A673 (cell line): ENCODE measurements at regions not wholly inside any gene's neighbourhood (a gene's known extent, or its start where the extent isn't known, plus 50 kb on each side); places are given as distances from the start of the nearest gene placed in this dataset.

ENCODE experiments used
- BruUV-seq: library from RNA; stranded (reverse); fragments of 400-500 nt; replicated peaks from 2 replicates; lab custom pipeline; 2021; lab: Mats Ljungman, UMichigan
- CTCF ChIA-PET: fragments of 300-600 bp; sonication (Branson Sonifier 250); formaldehyde crosslinking; loops from one replicate; lab custom pipeline; 2022; ENCODE audit warnings: antibody characterized with exemption; lab: Charles Lee
- POLR2A ChIA-PET: fragments of 300-600 bp; sonication (Branson Sonifier 250); formaldehyde crosslinking; loops from one replicate; lab custom pipeline; 2022; ENCODE audit warnings: antibody characterized with exemption; ENCODE audit not compliant: low non-redundant PET; lab: Charles Lee
- DNase-seq: peaks from one replicate; pipeline ENCODE4 v3.0.0-alpha.2; 2015; ENCODE audit warnings: low spot score
- H3K27ac ChIP-seq: fragments of 200-600 bp; sonication (generic); 2 replicates; pipeline ENCODE4 v1.5.1; 2016; ENCODE audit warnings: mixed run types, low read depth, mild to moderate bottlenecking, mixed read lengths, antibody characterized with exemption, low read length; ENCODE audit not compliant: poor library complexity, severe bottlenecking
- H3K27me3 ChIP-seq: fragments of 200-600 bp; sonication (generic); replicated peaks from 2 replicates; pipeline ENCODE4 v1.6.1; 2017; ENCODE audit warnings: mixed run types, low read depth, mild to moderate bottlenecking, mixed read lengths, antibody characterized with exemption, low read length; ENCODE audit not compliant: insufficient read depth, poor library complexity
- H3K36me3 ChIP-seq: fragments of 200-600 bp; sonication (generic); 2 replicates; pipeline ENCODE4 v1.6.1; 2016; ENCODE audit warnings: mixed run types, mild to moderate bottlenecking, mixed read lengths, antibody characterized with exemption, low read length; ENCODE audit not compliant: insufficient read depth, poor library complexity, severe bottlenecking
- H3K4me1 ChIP-seq: fragments of 200-600 bp; sonication (generic); 2 replicates; pipeline ENCODE4 v1.6.1; 2017; ENCODE audit warnings: mixed run types, mild to moderate bottlenecking, mixed read lengths, antibody characterized with exemption, low read length; ENCODE audit not compliant: insufficient read depth, poor library complexity, severe bottlenecking
- H3K4me3 ChIP-seq: fragments of 200-600 bp; sonication (generic); 2 replicates; pipeline ENCODE4 v1.5.1; 2016; ENCODE audit warnings: low read depth, mixed run types, mild to moderate bottlenecking, mixed read lengths, low read length; ENCODE audit not compliant: poor library complexity, severe bottlenecking
- H3K9me3 ChIP-seq: fragments of 200-600 bp; sonication (generic); 2 replicates; pipeline ENCODE4 v1.6.1; 2016; ENCODE audit warnings: mixed run types, low read depth, mild to moderate bottlenecking, mixed read lengths, antibody characterized with exemption, low read length; ENCODE audit not compliant: poor library complexity, severe bottlenecking
- EZH2 ChIP-seq: fragments of 200-600 bp; sonication (generic); IDR thresholded peaks from 2 replicates; pipeline ENCODE4 v1.6.1; 2017; ENCODE audit warnings: borderline replicate concordance, low read depth, mild to moderate bottlenecking, mixed read lengths, antibody characterized with exemption, low read length; ENCODE audit not compliant: poor library complexity, severe bottlenecking
- intact Hi-C: fragments of 100-400 bp; cut with micrococcal nuclease; formaldehyde crosslinking; loops from one replicate; pipeline ENCODE4 v1.10.0; 2022; ENCODE audit not compliant: unreplicated experiment
- TF ChIP-seq, protein P1 (sequence below): fragments of 300-800, 200-600 bp; sonication (generic); conservative IDR thresholded peaks from 2 replicates; pipeline ENCODE4 v1.5.1; 2017; ENCODE audit warnings: low read depth, mild to moderate bottlenecking, antibody characterized with exemption, low read length, moderate library complexity, mixed read lengths

- ChIA-PET CTCF (interaction anchor here (0.6 kb wide), 1 partner anchor 423 kb away, joined by 3 read pairs; no protein-coding TSS in a partner anchor), POLR2A (no interaction called here)
- no peak overlapping the region for H3K4me3 ChIP-seq
- intact Hi-C loops: no loop called here
- H3K27me3 ChIP-seq: no peaks in the 10 kb centered on the region
- H3K9me3 ChIP-seq: no peaks in the 10 kb centered on the region
- H3K36me3 ChIP-seq: no peaks in the 10 kb centered on the region
- no peak for DNase-seq
- TF ChIP-seq EZH2: no peak
- H3K4me1 ChIP-seq: no peaks in the 10 kb centered on the region
- BruUV-seq: no TSS peak
- no peak overlapping the region for H3K27ac ChIP-seq
These were observed 188.8 kb downstream of the MATN1 start for GRCh38 chr1:30534551-30534940.

DNA sequence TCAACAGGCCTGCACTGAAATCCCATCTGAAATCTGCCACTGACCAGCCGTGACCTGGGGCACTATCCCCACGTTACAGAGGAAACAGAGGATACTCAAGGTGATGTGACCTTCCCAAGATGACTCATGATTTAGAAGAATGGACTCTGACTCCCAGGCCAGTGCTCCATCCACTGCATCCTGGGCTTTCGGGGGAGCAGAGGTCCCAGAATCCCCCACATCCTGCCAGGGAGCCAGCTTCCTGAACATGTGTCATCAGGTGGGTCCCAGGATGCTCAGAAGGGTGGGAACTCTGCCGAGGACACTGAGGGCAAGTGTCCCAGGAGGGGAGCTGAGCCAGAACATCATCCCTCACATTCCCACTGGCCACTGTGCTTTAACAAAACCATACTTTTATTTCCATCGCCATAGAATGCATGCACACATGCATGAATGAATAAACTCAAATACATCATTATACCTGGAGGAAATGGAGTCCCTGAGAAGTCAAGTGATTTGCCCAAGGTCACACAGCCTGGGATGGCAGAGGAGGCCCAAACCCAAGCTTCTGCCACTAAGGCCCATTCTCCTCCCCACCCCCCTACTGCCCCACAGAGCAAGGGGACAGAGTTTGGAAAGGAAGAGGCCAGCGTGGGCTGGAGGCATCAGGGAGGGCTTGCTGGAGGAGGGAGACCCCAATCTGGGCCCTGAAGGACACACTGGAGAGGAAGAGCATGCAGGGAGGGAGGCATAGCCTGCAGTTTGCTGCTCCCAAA is 189.4 kb downstream of the MATN1 start:
- no TSS peak for BruUV-seq
- H3K27ac ChIP-seq: no peak overlapping the region
- H3K4me3 ChIP-seq: no peak overlapping the region
- DNase-seq: no peak
- H3K4me1 ChIP-seq: no peaks in the 10 kb centered on the region
- TF ChIP-seq EZH2: no peak
- TF ChIP-seq, protein P1, sequence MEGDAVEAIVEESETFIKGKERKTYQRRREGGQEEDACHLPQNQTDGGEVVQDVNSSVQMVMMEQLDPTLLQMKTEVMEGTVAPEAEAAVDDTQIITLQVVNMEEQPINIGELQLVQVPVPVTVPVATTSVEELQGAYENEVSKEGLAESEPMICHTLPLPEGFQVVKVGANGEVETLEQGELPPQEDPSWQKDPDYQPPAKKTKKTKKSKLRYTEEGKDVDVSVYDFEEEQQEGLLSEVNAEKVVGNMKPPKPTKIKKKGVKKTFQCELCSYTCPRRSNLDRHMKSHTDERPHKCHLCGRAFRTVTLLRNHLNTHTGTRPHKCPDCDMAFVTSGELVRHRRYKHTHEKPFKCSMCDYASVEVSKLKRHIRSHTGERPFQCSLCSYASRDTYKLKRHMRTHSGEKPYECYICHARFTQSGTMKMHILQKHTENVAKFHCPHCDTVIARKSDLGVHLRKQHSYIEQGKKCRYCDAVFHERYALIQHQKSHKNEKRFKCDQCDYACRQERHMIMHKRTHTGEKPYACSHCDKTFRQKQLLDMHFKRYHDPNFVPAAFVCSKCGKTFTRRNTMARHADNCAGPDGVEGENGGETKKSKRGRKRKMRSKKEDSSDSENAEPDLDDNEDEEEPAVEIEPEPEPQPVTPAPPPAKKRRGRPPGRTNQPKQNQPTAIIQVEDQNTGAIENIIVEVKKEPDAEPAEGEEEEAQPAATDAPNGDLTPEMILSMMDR: no peak
- H3K27me3 ChIP-seq: no peaks in the 10 kb centered on the region
- intact Hi-C loops: no loop called here
- ChIA-PET CTCF (no interaction called here), POLR2A (no interaction called here)
- no peaks in the 10 kb centered on the region for H3K9me3 ChIP-seq
- H3K36me3 ChIP-seq: no peaks in the 10 kb centered on the region

DNA sequence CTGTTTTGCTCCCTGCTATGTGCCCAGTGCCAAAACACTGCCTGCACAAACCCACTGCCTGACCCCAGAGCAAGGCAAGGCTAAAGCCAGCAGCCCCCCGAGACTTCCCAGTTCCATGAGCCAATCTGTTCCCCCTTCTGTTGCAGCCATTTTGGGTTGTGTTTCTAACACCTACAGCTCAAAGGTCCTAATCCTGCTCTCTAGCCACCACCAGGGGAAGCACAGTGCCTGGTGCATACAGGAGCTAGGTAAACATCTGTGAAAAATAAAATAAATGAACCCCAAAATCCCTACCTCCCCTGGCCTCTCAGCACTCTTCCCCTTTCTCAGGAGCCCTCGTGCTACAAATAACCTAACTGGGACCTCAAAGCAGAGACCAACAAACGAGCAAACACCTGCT is 190.2 kb downstream of the MATN1 start:
- ChIA-PET CTCF (no interaction called here), POLR2A (no interaction called here)
- DNase-seq: no peak
- no peaks in the 10 kb centered on the region for H3K4me1 ChIP-seq
- no TSS peak for BruUV-seq
- H3K27ac ChIP-seq: no peak overlapping the region
- no peaks in the 10 kb centered on the region for H3K9me3 ChIP-seq
- intact Hi-C loops: no loop called here
- H3K36me3 ChIP-seq: no peaks in the 10 kb centered on the region
- TF ChIP-seq, protein P1: no peak
- TF ChIP-seq EZH2: no peak
- H3K27me3 ChIP-seq: no peaks in the 10 kb centered on the region
- no peak overlapping the region for H3K4me3 ChIP-seq

GRCh38 chr1:30532621-30533020 is 190.8 kb downstream of the MATN1 start:
- H3K36me3 ChIP-seq: no peaks in the 10 kb centered on the region
- no peak for DNase-seq
- CTCF ChIA-PET: no interaction called here
- no peak overlapping the region for H3K4me3 ChIP-seq
- POLR2A ChIA-PET: no interaction called here
- no peaks in the 10 kb centered on the region for H3K9me3 ChIP-seq
- intact Hi-C loops: no loop called here
- H3K4me1 ChIP-seq: no peaks in the 10 kb centered on the region
- no peaks in the 10 kb centered on the region for H3K27me3 ChIP-seq
- H3K27ac ChIP-seq: no peak overlapping the region
- TF ChIP-seq, protein P1: no peak
- TF ChIP-seq EZH2: no peak
- no TSS peak for BruUV-seq
